Panc1 (cell line): ENCODE measurements at regions not wholly inside any gene's neighbourhood (a gene's known extent, or its start where the extent isn't known, plus 50 kb on each side); places are given as distances from the start of the nearest gene placed in this dataset.

Experiments
- ATAC-seq: fragments of 200-7000 bp; cut with Tn5 transposase; 2 replicates; pipeline ENCODE4 v1.9.1; 2020; ENCODE audit warnings: mild to moderate bottlenecking, moderate library complexity
- BruUV-seq: library from RNA; stranded (reverse); fragments of 400-500 nt; replicated peaks from 2 replicates; lab custom pipeline; 2021; lab: Mats Ljungman, UMichigan
- CTCF ChIA-PET: fragments of 300-600 bp; sonication (Branson Sonifier 250); formaldehyde crosslinking; loops from one replicate; lab custom pipeline; 2022; ENCODE audit warnings: antibody characterized with exemption; lab: Charles Lee
- POLR2A ChIA-PET: fragments of 300-600 bp; sonication (Branson Sonifier 250); formaldehyde crosslinking; loops from one replicate; lab custom pipeline; 2022; ENCODE audit warnings: antibody characterized with exemption; lab: Charles Lee
- DNase-seq: peaks from one replicate; pipeline ENCODE4 v3.0.0-alpha.2; 2010; ENCODE audit warnings: low read depth, low spot score
- H3K27ac ChIP-seq: 2 replicates; pipeline ENCODE4 v1.5.1; 2011; ENCODE audit warnings: mild to moderate bottlenecking, low read length, inconsistent platforms
- H3K27me3 ChIP-seq: fragments of 200-500 bp; sonication (Bioruptor generic); 2 replicates; pipeline ENCODE4 v1.6.0; 2014; ENCODE audit warnings: low read length, inconsistent platforms; ENCODE audit not compliant: control insufficient read depth, insufficient read depth
- H3K36me3 ChIP-seq: fragments of 200-500 bp; sonication (Bioruptor generic); 2 replicates; pipeline ENCODE4 v1.5.1; 2014; ENCODE audit warnings: inconsistent platforms, mild to moderate bottlenecking, low read length, moderate library complexity; ENCODE audit not compliant: control insufficient read depth, insufficient read depth
- H3K4me1 ChIP-seq: 2 replicates; pipeline ENCODE4 v1.5.1; 2011; ENCODE audit warnings: inconsistent platforms, mild to moderate bottlenecking, low read length, moderate library complexity; ENCODE audit not compliant: control insufficient read depth, insufficient read depth
- H3K4me3 ChIP-seq, 2 experiments: 2 replicates each; pipeline ENCODE4 v1.5.1; 2011 to 2012; ENCODE audit warnings: low read depth in 2 of 2, low read length in 2 of 2, mild to moderate bottlenecking in 2 of 2, inconsistent platforms in 1 of 2, moderate library complexity in 1 of 2
- H3K9me3 ChIP-seq: fragments of 200-500 bp; sonication (Bioruptor generic); 2 replicates; pipeline ENCODE4 v1.5.1; 2014; ENCODE audit warnings: low read depth, mild to moderate bottlenecking, inconsistent platforms, low read length, moderate library complexity; ENCODE audit not compliant: control insufficient read depth, insufficient read depth
- POLR2AphosphoS5 ChIP-seq: IDR thresholded peaks from 2 replicates; pipeline ENCODE4 v1.6.1; 2012; ENCODE audit warnings: mild to moderate bottlenecking, low read depth, low read length, moderate library complexity
- SIN3A ChIP-seq: IDR thresholded peaks from 2 replicates; pipeline ENCODE4 v1.6.1; 2012; ENCODE audit warnings: low read depth, mild to moderate bottlenecking, low read length, moderate library complexity, borderline replicate concordance; ENCODE audit not compliant: insufficient read depth
- TCF7L2 ChIP-seq: IDR thresholded peaks from 2 replicates; pipeline ENCODE4 v1.6.1; 2011; ENCODE audit warnings: mild to moderate bottlenecking, low read depth, low read length, inconsistent platforms
- in situ Hi-C: cut with HindIII; loops from 2 replicates; pipeline ENCODE4 v1.10.0; 2016; ENCODE audit warnings: low sequenced_read_pairs, low pct_unique_long_range_greater_than_20kb
- intact Hi-C: fragments of 100-400 bp; cut with micrococcal nuclease; formaldehyde crosslinking; loops from one replicate; pipeline ENCODE4 v1.10.0; 2022; ENCODE audit not compliant: unreplicated experiment
- TF ChIP-seq, protein P1 (sequence below): fragments of 450-650 bp; IDR thresholded peaks from 2 replicates; pipeline ENCODE4 v1.5.1; 2017; ENCODE audit warnings: mild to moderate bottlenecking
- TF ChIP-seq, protein P2 (sequence below), 2 experiments: IDR thresholded peaks; 2 replicates each; pipeline ENCODE4 v1.6.1; 2011 to 2012; ENCODE audit warnings: low read depth in 2 of 2, control low read depth in 1 of 2, low read length in 1 of 2, mild to moderate bottlenecking in 1 of 2, moderate library complexity in 1 of 2; ENCODE audit not compliant: insufficient read depth in 1 of 2

GRCh38 chr2:134161170-134161547 lies 92.7 kb upstream of the MGAT5 start:
- intact Hi-C loops (no loop called here), in situ Hi-C loops (no loop called here)
- Histone ChIP-seq H3K9me3 (no peaks in the 10 kb centered on the region), H3K27ac (no peak overlapping the region), H3K27me3 (no peaks in the 10 kb centered on the region), H3K4me3 (no peak overlapping the region), H3K36me3 (no peaks in the 10 kb centered on the region), H3K4me1 (no peaks in the 10 kb centered on the region)
- CTCF ChIA-PET: no interaction called here
- TF ChIP-seq, protein P1, sequence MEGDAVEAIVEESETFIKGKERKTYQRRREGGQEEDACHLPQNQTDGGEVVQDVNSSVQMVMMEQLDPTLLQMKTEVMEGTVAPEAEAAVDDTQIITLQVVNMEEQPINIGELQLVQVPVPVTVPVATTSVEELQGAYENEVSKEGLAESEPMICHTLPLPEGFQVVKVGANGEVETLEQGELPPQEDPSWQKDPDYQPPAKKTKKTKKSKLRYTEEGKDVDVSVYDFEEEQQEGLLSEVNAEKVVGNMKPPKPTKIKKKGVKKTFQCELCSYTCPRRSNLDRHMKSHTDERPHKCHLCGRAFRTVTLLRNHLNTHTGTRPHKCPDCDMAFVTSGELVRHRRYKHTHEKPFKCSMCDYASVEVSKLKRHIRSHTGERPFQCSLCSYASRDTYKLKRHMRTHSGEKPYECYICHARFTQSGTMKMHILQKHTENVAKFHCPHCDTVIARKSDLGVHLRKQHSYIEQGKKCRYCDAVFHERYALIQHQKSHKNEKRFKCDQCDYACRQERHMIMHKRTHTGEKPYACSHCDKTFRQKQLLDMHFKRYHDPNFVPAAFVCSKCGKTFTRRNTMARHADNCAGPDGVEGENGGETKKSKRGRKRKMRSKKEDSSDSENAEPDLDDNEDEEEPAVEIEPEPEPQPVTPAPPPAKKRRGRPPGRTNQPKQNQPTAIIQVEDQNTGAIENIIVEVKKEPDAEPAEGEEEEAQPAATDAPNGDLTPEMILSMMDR: no peak
- no peak for TF ChIP-seq POLR2AphosphoS5
- TF ChIP-seq, protein P2, sequence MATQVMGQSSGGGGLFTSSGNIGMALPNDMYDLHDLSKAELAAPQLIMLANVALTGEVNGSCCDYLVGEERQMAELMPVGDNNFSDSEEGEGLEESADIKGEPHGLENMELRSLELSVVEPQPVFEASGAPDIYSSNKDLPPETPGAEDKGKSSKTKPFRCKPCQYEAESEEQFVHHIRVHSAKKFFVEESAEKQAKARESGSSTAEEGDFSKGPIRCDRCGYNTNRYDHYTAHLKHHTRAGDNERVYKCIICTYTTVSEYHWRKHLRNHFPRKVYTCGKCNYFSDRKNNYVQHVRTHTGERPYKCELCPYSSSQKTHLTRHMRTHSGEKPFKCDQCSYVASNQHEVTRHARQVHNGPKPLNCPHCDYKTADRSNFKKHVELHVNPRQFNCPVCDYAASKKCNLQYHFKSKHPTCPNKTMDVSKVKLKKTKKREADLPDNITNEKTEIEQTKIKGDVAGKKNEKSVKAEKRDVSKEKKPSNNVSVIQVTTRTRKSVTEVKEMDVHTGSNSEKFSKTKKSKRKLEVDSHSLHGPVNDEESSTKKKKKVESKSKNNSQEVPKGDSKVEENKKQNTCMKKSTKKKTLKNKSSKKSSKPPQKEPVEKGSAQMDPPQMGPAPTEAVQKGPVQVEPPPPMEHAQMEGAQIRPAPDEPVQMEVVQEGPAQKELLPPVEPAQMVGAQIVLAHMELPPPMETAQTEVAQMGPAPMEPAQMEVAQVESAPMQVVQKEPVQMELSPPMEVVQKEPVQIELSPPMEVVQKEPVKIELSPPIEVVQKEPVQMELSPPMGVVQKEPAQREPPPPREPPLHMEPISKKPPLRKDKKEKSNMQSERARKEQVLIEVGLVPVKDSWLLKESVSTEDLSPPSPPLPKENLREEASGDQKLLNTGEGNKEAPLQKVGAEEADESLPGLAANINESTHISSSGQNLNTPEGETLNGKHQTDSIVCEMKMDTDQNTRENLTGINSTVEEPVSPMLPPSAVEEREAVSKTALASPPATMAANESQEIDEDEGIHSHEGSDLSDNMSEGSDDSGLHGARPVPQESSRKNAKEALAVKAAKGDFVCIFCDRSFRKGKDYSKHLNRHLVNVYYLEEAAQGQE (IDR thresholded peaks at IDR 0.05; ENCODE audit: insufficient read depth in 1 of 2, low read depth in 2 of 2, low read length in 1 of 2): no peak
- no peak for TF ChIP-seq SIN3A
- no peak for TF ChIP-seq TCF7L2
- DNase-seq: no peak
- no TSS peak for BruUV-seq
- POLR2A ChIA-PET: no interaction called here
- ATAC-seq: no peak

DNA sequence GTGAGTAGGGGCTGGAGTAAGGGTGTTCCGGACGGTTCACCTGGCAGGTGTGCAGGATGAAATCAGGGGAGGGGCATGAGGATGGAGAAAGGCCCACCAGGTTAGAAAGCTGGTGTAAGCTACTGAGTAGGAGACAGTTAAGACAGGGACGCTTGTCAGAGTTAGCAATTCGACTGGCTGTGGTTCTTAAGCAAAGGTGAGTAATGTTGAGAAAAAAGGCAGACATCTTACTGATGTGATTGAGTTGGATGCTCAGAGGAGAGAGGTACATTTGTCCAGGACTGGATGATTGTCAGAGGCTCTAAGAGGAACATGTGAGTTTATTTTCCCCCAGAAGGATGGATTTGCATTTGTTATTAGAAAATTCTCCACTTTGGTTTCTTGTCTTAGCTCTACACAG lies 90.5 kb upstream of the MGAT5 start:
- no peaks in the 10 kb centered on the region for H3K9me3 ChIP-seq
- POLR2A ChIA-PET: no interaction called here
- CTCF ChIA-PET: no interaction called here
- ATAC-seq: no peak
- H3K36me3 ChIP-seq: no peaks in the 10 kb centered on the region
- intact Hi-C loops: no loop called here
- H3K27ac ChIP-seq: no peak overlapping the region
- no TSS peak for BruUV-seq
- no peak for TF ChIP-seq SIN3A
- TF ChIP-seq, protein P2 (IDR thresholded peaks at IDR 0.05; ENCODE audit: insufficient read depth in 1 of 2, low read depth in 2 of 2, low read length in 1 of 2): no peak
- H3K4me1 ChIP-seq: no peaks in the 10 kb centered on the region
- no peaks in the 10 kb centered on the region for H3K27me3 ChIP-seq
- no peak for DNase-seq
- H3K4me3 ChIP-seq: no peak overlapping the region
- in situ Hi-C loops: no loop called here
